ENCODE measurements at regions not wholly inside any gene's neighbourhood (a gene's known extent, or its start where the extent isn't known, plus 50 kb on each side); places are given as distances from the start of the nearest gene placed in this dataset.
"Not testable (repeated sequence)": the region's sequence is repeated elsewhere in the genome, so short reads cannot be mapped to it uniquely, and the experiment has no call there.

- Mint-ChIP-seq H3K27ac (no peak overlapping the region), H3K4me1 (peaks cover 17% of the 10 kb centered on the region), H3K27me3 (ENCODE audit: low read depth) (peaks cover 22% of the 10 kb centered on the region), H3K36me3 (no peaks in the 10 kb centered on the region), H3K4me3 (no peak overlapping the region), H3K9me3 (peaks cover 5% of the 10 kb centered on the region)
- no peak for DNase-seq (ENCODE audit: low spot score in 2 of 2, unreplicated experiment in 2 of 2)
- TF ChIP-seq CTCF (IDR thresholded peaks at IDR 0.05; ENCODE audit: unreplicated experiment) = no peak
These were observed 100.2 kb downstream of the FBXO8 start for GRCh38 chr4:174183259-174183658.

DNA sequence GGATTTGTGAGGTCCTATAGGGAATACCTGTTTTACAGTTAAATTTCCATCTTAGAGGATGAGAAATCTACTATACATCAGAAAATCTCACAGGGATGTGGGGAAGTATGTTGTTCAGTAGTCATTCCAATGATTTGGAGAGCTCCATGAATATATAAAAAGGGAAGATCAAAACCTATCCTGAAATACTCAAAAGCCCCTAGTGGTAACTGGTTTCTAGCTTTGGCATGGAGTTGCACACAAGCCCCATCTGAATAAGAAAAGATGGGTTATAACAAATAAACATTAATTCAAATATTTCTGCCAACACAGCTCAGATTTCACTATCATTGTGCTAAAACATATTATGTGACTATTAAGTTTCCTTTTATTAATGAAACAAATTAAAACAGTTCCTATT lies 101.6 kb downstream of the FBXO8 start:
- Mint-ChIP-seq H3K27ac (no peak overlapping the region), H3K27me3 (ENCODE audit: low read depth) (peaks cover 18% of the 10 kb centered on the region), H3K36me3 (no peaks in the 10 kb centered on the region), H3K9me3 (peaks cover 5% of the 10 kb centered on the region), H3K4me3 (no peak overlapping the region), H3K4me1 (peaks cover 17% of the 10 kb centered on the region)
- TF ChIP-seq CTCF (IDR thresholded peaks at IDR 0.05; ENCODE audit: unreplicated experiment) = no peak
- DNase-seq (ENCODE audit: low spot score in 2 of 2, unreplicated experiment in 2 of 2) = no peak

DNA sequence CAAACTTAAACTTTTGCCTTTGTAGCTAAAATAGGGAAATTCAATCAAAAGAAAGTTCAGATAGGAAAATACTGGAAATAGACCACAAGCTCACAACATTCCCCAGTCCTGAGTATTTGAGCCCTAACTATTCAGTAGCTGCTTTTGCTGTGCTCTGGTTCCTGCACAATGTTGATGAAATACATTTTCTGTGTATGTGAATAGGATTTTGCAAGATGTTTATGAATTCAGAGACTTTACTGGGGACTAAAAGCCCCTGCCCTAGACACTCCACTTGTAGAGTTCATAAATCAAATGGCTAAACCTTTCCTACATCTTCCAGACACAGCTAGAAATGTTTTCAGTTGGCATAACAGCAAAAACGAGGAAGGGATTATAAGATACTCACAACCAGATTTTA lies 105.9 kb downstream of the FBXO8 start:
- Mint-ChIP-seq H3K36me3 (no peaks in the 10 kb centered on the region), H3K27ac (no peak overlapping the region), H3K27me3 (ENCODE audit: low read depth) (no peaks in the 10 kb centered on the region), H3K4me3 (no peak overlapping the region), H3K9me3 (peaks cover 9% of the 10 kb centered on the region), H3K4me1 (peaks cover 8% of the 10 kb centered on the region)
- TF ChIP-seq CTCF (IDR thresholded peaks at IDR 0.05; ENCODE audit: unreplicated experiment) = no peak
- no peak for DNase-seq (ENCODE audit: low spot score in 2 of 2, unreplicated experiment in 2 of 2)

- H3K4me3 Mint-ChIP-seq; H3K27me3 Mint-ChIP-seq (ENCODE audit: low read depth): not testable (repeated sequence)
These were observed 107.6 kb downstream of the FBXO8 start for GRCh38 chr4:174175836-174176235.

DNA sequence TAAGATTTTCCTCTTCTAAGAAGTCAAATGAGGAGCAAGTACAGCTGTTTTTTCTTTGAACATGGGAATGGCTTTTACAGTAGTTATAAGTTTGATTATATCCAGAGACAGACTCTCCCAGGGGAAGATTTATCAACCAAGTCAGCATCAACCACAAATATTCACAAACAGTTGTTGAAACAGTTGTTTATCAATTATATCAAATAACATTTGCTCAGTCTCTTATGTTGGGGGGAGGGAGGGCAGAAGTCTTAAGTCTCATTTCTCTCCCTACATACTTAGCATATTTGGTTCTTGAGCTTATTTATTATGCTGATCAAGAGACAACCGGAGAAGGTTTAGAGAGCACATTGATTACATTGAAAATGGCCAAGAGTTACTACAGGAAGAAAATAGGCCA lies 110.1 kb downstream of the FBXO8 start:
- H3K4me3 Mint-ChIP-seq = no peak overlapping the region
- peaks cover under 1% of the 10 kb centered on the region for H3K27me3 Mint-ChIP-seq (ENCODE audit: low read depth)

More at GRCh38 chr4:174175836-174176235, 107.6 kb downstream of the FBXO8 start:
- H3K36me3 Mint-ChIP-seq; H3K4me1 Mint-ChIP-seq; H3K27ac Mint-ChIP-seq; H3K9me3 Mint-ChIP-seq; DNase-seq (ENCODE audit: low spot score in 2 of 2, unreplicated experiment in 2 of 2): not testable (repeated sequence)

DNA sequence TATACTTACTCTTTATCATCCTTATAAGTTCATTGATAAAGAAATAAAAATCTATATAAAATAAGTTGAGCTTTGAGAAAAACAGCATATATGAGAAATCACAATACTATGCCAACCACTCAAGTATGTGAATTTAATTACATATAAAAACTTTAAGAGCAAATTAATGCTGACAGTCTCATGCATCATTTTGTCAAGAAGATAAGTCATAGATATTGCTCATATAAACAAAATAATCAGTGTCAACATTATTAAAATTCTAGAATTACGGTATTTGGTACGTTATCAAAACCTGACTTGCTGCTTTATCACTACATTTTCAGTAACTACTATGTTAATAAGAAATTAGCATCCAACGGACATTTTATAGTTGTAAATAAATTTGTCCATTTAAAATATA lies 111.2 kb downstream of the FBXO8 start:
- Mint-ChIP-seq H3K27ac (no peak overlapping the region), H3K27me3 (ENCODE audit: low read depth) (peaks cover 2% of the 10 kb centered on the region), H3K4me3 (no peak overlapping the region), H3K36me3 (no peaks in the 10 kb centered on the region), H3K9me3 (peaks cover 9% of the 10 kb centered on the region), H3K4me1 (peaks cover 6% of the 10 kb centered on the region)
- no peak for DNase-seq (ENCODE audit: low spot score in 2 of 2, unreplicated experiment in 2 of 2)
- TF ChIP-seq CTCF (IDR thresholded peaks at IDR 0.05; ENCODE audit: unreplicated experiment) = no peak

More for the DNA sequence above, 110.1 kb downstream of the FBXO8 start:
- no peak for TF ChIP-seq CTCF (IDR thresholded peaks at IDR 0.05; ENCODE audit: unreplicated experiment)
- Mint-ChIP-seq H3K27ac (no peak overlapping the region), H3K36me3 (no peaks in the 10 kb centered on the region), H3K4me1 (peaks cover 6% of the 10 kb centered on the region), H3K9me3 (peaks cover 9% of the 10 kb centered on the region)
- no peak for DNase-seq (ENCODE audit: low spot score in 2 of 2, unreplicated experiment in 2 of 2)

Measured in mesothelial cell of epicardium (in vitro differentiated cells).